GM18873 (cell line): ENCODE measurements at regions not wholly inside any gene's neighbourhood (a gene's known extent, or its start where the extent isn't known, plus 50 kb on each side); places are given as distances from the start of the nearest gene placed in this dataset.
"Not testable (repeated sequence)": the region's sequence is repeated elsewhere in the genome, so short reads cannot be mapped to it uniquely, and the experiment has no call there.

Experiments
- ATAC-seq: cut with Tn5 transposase; IDR thresholded peaks from one replicate; pipeline ENCODE4 v1.9.1; 2021; ENCODE audit warnings: mild to moderate bottlenecking, moderate library complexity, moderate number of reproducible peaks; ENCODE audit not compliant: unreplicated experiment, low FRiP score

- ATAC-seq: no peak
Observed at GRCh38 chr13:42474954-42475353, 99.0 kb upstream of the TNFSF11 start.

GRCh38 chr13:42477596-42478190, 96.3 kb upstream of the TNFSF11 start:
- ATAC-seq: no peak

GRCh38 chr13:42478531-42479156, 95.3 kb upstream of the TNFSF11 start:
- ATAC-seq: no peak

- ATAC-seq: no peak
Observed at GRCh38 chr13:42484386-42484785, 89.6 kb upstream of the TNFSF11 start.

- ATAC-seq: no peak
Observed at GRCh38 chr13:42485272-42485671, 88.7 kb upstream of the TNFSF11 start.

- no peak for ATAC-seq
Observed at GRCh38 chr13:42486711-42487198, 87.2 kb upstream of the TNFSF11 start.

GRCh38 chr13:42487221-42487620, 86.7 kb upstream of the TNFSF11 start:
- no peak for ATAC-seq

- ATAC-seq: no peak
Observed at GRCh38 chr13:42490676-42491075, 83.3 kb upstream of the TNFSF11 start.

- no peak for ATAC-seq
Observed at GRCh38 chr13:42492372-42492920, 81.5 kb upstream of the TNFSF11 start.

- no peak for ATAC-seq
Observed at GRCh38 chr13:42494157-42494556, 79.8 kb upstream of the TNFSF11 start.

- ATAC-seq: no peak
Observed at GRCh38 chr13:42495255-42495654, 78.7 kb upstream of the TNFSF11 start.

GRCh38 chr13:42495751-42496150, 78.2 kb upstream of the TNFSF11 start:
- no peak for ATAC-seq

- not testable (repeated sequence) for ATAC-seq
Observed at GRCh38 chr13:42496926-42497554, 76.9 kb upstream of the TNFSF11 start.

- peak; percentile 94 for ATAC-seq
Observed at GRCh38 chr13:42497798-42498197, 76.2 kb upstream of the TNFSF11 start.

GRCh38 chr13:42498521-42498920, 75.4 kb upstream of the TNFSF11 start:
- no peak for ATAC-seq
